ENCODE measurements at regions not wholly inside any gene's neighbourhood (a gene's known extent, or its start where the extent isn't known, plus 50 kb on each side); places are given as distances from the start of the nearest gene placed in this dataset.

DNA sequence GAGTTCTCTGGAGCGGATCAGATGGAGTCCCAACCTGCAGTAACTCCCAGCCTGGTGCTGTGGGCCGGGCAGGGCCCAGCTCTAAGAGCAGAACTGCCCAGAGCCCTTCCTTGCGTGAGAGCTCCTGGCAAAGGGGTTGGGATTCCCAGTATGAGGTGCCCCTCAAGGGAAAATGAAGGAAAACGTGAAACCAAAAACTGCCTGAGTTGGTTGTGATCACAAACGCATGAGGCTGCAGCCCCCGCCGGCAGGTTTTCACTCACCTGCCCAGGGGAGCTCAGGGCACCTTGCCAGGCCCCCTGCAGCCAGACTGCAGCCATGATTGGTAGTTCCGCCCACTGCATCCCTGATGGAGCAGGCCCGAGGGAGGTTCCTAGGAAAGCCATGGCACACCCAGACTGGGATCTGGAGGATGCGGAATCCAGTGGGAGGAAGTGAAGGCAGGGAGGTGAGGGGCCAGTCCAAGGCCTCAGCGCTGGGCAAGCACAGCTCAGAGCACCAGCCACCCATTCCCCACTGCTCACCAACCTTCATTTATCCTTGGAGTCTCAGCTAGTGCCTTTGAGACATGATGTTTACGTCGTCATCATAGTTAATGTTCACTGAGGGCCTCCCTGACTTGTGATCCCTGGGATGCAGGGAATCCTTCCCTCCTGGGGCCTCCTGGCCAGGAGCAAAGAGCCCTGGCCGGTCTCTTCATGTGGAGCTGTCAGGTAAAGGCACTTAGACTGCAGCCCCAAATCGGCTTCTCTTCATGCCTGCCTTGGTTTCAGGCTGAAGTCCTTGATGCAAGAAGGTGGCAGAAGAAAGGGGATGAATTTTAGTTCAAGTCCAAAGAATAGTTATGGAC is 103.2 kb downstream of the INHBB start:
- Histone ChIP-seq H3K4me1 (replicated peaks in 1 of 4; ENCODE audit: control insufficient read depth in 3 of 4, insufficient read depth in 4 of 4, low read length in 3 of 4) (no peaks in the 10 kb centered on the region; a peak in 1 of 7 replicates), H4K91ac (replicated peaks; ENCODE audit: insufficient read length, low read length) (no peak overlapping the region), H3K4me3 (ENCODE audit: extremely low read depth in 1 of 4, insufficient read depth in 2 of 4, low read depth in 3 of 4, low read length in 4 of 4) (no peak overlapping the region), H3K4me2 (ENCODE audit: insufficient read depth in 1 of 2, low read depth in 2 of 2, low read length in 2 of 2) (no peak overlapping the region), H4K20me1 (replicated peaks in 1 of 2; ENCODE audit: control insufficient read depth in 1 of 2, insufficient read depth in 2 of 2, low read length in 2 of 2) (peaks cover 0 to 2% of the 10 kb centered on the region in 2 experiments), H2BK5ac (ENCODE audit: low read depth, low read length) (no peak overlapping the region), H3K27me3 (replicated peaks in 1 of 4; ENCODE audit: control insufficient read depth in 3 of 4, extremely low read depth in 1 of 4, insufficient read depth in 3 of 4, low read length in 3 of 4) (peaks cover 0 to 32% (median 21%) of the 10 kb centered on the region in 4 experiments; a peak in 6 of 7 replicates), H2AFZ (ENCODE audit: low read length) (no peak overlapping the region), H2BK12ac (ENCODE audit: low read depth, low read length) (no peak overlapping the region), H2BK120ac (replicated peaks; ENCODE audit: low read depth, low read length) (no peak overlapping the region), H3K27ac (ENCODE audit: low read depth, low read length) (no peak overlapping the region), H3K56ac (replicated peaks; ENCODE audit: insufficient read length, low read depth, low read length) (no peak overlapping the region), H3K9ac (replicated peaks in 1 of 4; ENCODE audit: extremely low read depth in 1 of 4, low read depth in 3 of 4, low read length in 3 of 4) (no peak overlapping the region), H3K4ac (replicated peaks; ENCODE audit: insufficient read length, low read depth, low read length) (no peak overlapping the region), H3K79me2 (ENCODE audit: control insufficient read depth in 1 of 2, insufficient read depth in 2 of 2, low read length in 2 of 2) (no peaks in the 10 kb centered on the region), H2BK15ac (ENCODE audit: low read length) (no peak overlapping the region), H3K9me3 (ENCODE audit: insufficient read depth in 2 of 2, low read depth in 1 of 2, low read length in 1 of 2) (no peaks in the 10 kb centered on the region), H3K23ac (ENCODE audit: insufficient read length) (no peak overlapping the region), H3K36me3 (ENCODE audit: control insufficient read depth in 2 of 4, insufficient read depth in 4 of 4, low read length in 3 of 4) (no peaks in the 10 kb centered on the region), H3K18ac (ENCODE audit: extremely low read depth, low read length) (no peak overlapping the region), H3K14ac (ENCODE audit: insufficient read length) (no peak overlapping the region), H2AK5ac (ENCODE audit: low read depth, low read length) (no peak overlapping the region), H2BK20ac (ENCODE audit: low read length) (no peak overlapping the region), H4K5ac (ENCODE audit: insufficient read length, low read depth, low read length) (no peak overlapping the region), H3K23me2 (ENCODE audit: low read depth, low read length) (no peaks in the 10 kb centered on the region), H4K8ac (ENCODE audit: extremely low read depth, insufficient read depth, low read length) (no peak overlapping the region), H3K79me1 (ENCODE audit: low read depth, low read length) (no peaks in the 10 kb centered on the region)
- ChIA-PET POLR2A (ENCODE audit: partially characterized antibody) (interaction anchor here (1.0 kb wide), 1 partner anchor 8 kb away, joined by 3 read pairs; no protein-coding TSS in a partner anchor), CTCF (ENCODE audit: partially characterized antibody) (interaction anchor here (0.6 to 5.0 kb wide), 11 partner anchors 8 to 226 kb away, joined by 3 to 19 read pairs (median 4); no protein-coding TSS in a partner anchor)
- WGBS, 2 experiments (ENCODE audit: extremely low coverage in 1 of 2, insufficient coverage in 1 of 2, insufficient read length in 1 of 2, insufficient replicate concordance in 2 of 2, low coverage in 1 of 2, low lambda C conversion rate in 2 of 2, missing lambda C conversion rate in 1 of 2): 86% methylated on average over 15 of the region's 15 CpGs; no CpG with 5 or more reads in 1 of the 2 experiments
- TF ChIP-seq SIN3A (conservative IDR thresholded peaks at IDR 0.05 in 1 of 2, IDR thresholded peaks at IDR 0.05 in 1 of 2; ENCODE audit: low read depth in 1 of 2, low read length in 2 of 2) (no peak), KDM4A (IDR thresholded peaks at IDR 0.05; ENCODE audit: low read depth, low read length, severe bottlenecking) (no peak), JUND (IDR thresholded peaks at IDR 0.05; ENCODE audit: low read length) (no peak), EGR1 (IDR thresholded peaks at IDR 0.05; ENCODE audit: borderline replicate concordance, low read depth, low read length) (no peak), SP1 (IDR thresholded peaks at IDR 0.05; ENCODE audit: low read depth, low read length) (no peak), SP2 (IDR thresholded peaks at IDR 0.05; ENCODE audit: low read length) (no peak)
- no peak for DNase-seq (ENCODE audit: low read depth in 1 of 2, low spot score in 2 of 2)
- FAIRE-seq: no peak
